GM20000 (cell line): ENCODE measurements at regions not wholly inside any gene's neighbourhood (a gene's known extent, or its start where the extent isn't known, plus 50 kb on each side); places are given as distances from the start of the nearest gene placed in this dataset.

ENCODE experiments used
- DNase-seq: peaks from one replicate; pipeline ENCODE4 v3.0.0; 2012; ENCODE audit warnings: low spot score
- TF ChIP-seq, protein P1 (sequence below): IDR thresholded peaks from 2 replicates; pipeline ENCODE4 v1.5.1; 2012; ENCODE audit warnings: mild to moderate bottlenecking, control low read depth; ENCODE audit errors: extremely low read depth, missing control alignments

DNA sequence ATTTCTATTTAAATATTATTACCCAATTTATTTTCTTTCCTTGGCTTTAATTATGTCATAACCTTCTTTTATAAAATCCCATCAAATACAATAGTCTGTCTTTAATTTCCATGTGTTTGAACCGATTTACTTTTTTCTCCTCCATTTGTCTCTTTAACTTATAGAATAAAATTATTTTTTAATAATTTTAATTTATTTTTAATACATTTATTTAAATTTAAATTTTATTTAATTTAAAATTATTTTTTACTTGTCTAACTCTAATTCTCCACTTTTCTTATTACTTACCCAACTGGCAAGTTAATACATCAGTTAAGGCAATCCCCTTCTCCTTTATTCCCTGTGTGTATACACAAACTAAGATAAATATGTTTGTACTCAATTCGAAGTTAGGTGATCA, 817.6 kb upstream of the NR2F2 start:
- DNase-seq = no peak
- TF ChIP-seq, protein P1, sequence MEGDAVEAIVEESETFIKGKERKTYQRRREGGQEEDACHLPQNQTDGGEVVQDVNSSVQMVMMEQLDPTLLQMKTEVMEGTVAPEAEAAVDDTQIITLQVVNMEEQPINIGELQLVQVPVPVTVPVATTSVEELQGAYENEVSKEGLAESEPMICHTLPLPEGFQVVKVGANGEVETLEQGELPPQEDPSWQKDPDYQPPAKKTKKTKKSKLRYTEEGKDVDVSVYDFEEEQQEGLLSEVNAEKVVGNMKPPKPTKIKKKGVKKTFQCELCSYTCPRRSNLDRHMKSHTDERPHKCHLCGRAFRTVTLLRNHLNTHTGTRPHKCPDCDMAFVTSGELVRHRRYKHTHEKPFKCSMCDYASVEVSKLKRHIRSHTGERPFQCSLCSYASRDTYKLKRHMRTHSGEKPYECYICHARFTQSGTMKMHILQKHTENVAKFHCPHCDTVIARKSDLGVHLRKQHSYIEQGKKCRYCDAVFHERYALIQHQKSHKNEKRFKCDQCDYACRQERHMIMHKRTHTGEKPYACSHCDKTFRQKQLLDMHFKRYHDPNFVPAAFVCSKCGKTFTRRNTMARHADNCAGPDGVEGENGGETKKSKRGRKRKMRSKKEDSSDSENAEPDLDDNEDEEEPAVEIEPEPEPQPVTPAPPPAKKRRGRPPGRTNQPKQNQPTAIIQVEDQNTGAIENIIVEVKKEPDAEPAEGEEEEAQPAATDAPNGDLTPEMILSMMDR = no peak

DNA sequence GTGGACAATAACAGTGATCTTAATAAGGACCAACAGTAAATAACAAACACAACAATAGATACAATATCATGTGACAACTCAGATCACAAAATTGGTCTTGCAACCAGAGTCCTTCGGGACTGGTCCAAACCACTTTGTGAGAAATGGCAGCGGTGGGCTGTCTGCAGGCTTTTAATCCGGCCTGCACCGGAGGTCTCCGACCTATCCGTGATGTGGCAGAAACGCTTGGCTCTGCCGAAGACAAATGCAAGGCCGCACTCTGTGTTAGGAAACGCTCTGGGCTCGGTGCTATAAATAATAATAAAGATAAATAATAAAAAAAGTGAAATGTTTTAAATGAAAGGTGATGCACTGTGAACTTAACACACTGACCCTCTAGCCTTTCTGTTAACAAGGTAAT, 810.6 kb upstream of the NR2F2 start:
- no peak for DNase-seq
- TF ChIP-seq, protein P1 = no peak

DNA sequence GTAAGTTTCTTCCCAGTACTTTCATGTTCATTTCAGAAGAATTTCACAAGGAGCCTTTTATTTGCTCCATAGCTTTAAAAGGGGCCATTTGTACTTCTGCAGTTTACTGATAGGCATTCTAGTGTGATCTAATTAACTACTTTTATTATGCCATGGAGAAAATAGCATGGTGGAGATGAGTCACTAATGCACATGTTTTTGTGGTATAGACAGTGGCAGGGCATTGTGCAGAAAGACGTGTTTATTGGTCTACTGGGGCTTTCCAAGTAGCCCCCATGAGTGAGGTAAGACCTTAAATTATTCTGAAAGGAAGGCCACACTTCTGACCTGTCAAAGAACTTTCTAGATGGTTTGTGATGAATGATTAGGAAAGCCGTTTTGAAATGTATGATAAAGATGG, 810.0 kb upstream of the NR2F2 start:
- TF ChIP-seq, protein P1 = no peak
- DNase-seq = no peak

DNA sequence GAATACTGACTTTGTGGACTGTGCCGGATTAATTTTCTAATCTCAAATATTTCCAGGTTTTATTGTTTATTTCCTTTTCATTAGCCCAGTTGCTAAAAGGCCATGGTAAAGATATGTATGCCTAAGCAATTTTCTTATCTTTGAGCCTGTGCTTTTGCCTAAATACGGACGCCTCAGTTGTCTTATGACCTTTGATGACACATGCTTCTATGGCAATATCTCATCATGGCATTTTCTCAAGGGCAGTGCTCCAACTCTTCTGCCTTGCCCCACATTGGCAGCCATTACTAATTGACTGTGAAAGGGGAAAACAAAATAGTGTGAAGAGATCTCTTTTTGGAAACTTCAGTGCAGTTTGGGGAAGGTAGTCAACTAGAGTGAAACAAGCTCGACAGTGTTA, 809.6 kb upstream of the NR2F2 start:
- DNase-seq = no peak
- TF ChIP-seq, protein P1 = no peak

- no peak for DNase-seq
- TF ChIP-seq, protein P1 = no peak
Observed at GRCh38 chr15:95522533-95522932, 808.0 kb upstream of the NR2F2 start.

GRCh38 chr15:95528920-95529319, 801.6 kb upstream of the NR2F2 start:
- TF ChIP-seq, protein P1 = no peak
- no peak for DNase-seq

GRCh38 chr15:95536638-95537037, 793.9 kb upstream of the NR2F2 start:
- TF ChIP-seq, protein P1 = no peak
- DNase-seq = no peak
